Stimulated activated CD4-positive, alpha-beta T cell treated with anti-CD3 and anti-CD28 coated beads, Interleukin-12 subunit alpha, Interleukin-12 subunit beta, amount 100 ng/mL, for 4 hours (primary cell): ENCODE measurements at regions not wholly inside any gene's neighbourhood (a gene's known extent, or its start where the extent isn't known, plus 50 kb on each side); places are given as distances from the start of the nearest gene placed in this dataset.
"Not testable (repeated sequence)": the region's sequence is repeated elsewhere in the genome, so short reads cannot be mapped to it uniquely, and the experiment has no call there.

Source experiments
- DNase-seq: peaks from one replicate; pipeline ENCODE4 v3.0.0-alpha.2; 2020

DNA sequence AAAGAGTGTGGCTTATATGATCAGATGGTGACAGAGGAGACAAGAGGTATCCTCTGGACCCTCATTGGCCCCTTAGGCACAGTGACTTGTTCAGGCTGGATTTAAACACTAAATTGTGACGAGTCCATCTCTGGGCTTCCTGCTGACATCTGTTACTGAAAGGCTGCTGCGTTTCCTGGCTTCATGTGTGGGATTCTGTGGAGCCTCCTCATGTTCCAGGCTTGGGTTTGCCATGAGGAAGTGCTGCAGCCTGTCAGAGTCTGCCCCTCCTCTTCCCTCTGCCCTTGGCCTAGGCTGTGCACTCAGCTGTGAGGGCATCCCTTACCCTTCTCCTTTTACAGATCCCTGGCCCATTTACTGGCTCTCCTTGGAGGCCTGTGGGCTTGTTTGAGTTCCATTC lies 159.1 kb upstream of the TTC29 start:
- no peak for DNase-seq

DNA sequence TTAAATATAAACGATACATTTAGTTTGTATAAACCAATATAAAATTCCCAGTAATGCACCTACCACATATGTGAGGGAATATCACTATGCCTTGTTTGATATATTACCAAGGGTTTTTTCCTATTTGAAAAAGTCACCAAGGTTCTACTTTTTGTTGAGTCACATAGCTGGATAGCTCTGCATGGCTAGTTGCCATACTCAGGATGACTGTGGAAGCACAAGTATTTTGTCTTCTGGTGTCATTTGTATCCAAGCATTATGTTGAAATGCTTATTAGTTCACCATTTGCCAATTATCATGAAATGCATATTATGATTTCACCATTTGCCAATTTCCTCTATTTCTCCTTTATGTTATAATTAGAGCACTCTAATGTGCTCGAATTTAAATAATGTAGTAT lies 162.7 kb upstream of the TTC29 start:
- no peak for DNase-seq

DNA sequence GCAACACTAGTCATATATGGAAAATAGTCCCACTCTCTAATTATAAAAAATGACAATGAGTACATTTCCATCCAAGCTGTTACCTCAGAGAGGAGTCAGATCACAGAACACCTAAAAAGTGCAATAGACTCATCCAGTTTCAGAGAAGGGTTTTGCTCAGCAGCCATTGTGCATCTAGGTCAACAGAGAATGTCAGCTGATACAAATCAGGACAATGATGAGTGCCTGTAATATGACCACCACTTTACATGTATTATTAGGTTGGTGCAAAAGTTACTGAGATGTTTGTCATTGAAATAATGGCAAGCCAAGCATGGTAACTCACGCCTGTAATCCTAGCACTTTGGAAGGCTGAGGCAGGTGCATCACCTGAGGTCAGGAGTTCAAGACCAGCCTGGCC lies 164.1 kb upstream of the TTC29 start:
- DNase-seq = no peak

DNA sequence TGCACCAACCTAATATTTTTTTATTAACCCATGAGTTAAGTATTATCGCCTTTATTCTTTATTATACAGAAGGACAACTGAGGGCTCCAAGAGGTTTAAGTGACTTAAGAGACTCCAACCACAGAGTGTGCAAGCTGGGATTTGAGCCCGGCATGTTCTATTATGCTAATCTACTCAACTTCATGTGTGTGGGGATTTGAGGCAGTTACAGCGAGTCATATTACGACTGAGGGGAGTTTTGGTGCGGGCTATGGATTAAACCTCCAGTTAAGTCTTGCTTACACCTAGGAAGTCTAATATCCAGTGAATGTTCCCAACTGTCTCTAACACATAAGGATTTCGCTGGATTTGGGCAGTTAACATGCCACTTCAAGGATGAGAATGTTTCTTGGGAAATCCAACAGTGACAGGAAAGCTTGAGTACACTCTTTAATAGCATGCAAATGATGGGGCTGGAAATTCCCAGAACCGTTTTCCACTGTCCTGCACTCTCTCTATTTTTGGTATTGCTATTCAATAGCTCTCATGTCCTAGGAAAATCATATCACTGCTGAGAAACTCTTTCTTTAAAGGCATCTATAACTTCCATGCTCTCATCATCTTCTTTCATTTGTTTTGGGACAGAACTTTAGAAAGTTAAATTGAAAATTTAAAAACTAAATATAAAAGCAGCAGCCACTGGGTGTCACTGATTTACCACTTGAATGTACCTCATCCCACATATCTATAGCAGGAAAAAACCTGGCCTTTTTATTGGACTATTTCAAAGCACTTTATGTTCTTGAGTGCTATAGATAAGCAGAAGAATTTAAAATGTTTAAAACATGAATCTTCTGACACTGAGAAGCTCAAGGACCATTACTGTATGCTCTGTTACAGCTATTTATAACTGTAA lies 165.1 kb upstream of the TTC29 start:
- no peak for DNase-seq

DNA sequence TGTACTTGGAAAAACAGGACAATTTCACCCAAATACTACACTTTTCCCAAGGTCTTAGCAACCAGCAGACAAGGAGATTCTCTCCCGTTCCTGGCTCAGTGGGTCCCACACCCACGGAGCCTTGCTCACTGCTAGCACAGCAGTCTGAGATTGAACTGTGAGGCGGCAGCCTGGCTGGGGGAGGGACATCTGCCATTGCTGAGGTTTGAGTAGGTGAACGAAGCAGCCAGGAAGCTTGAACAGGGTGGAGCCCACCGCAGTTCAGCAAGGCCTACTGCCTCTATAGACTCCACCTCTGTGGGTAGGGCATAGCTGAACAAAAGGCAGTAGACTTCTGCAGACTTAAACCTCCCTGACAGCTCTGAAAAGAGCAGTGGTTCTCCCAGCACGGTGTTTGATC lies 166.5 kb upstream of the TTC29 start:
- not testable (repeated sequence) for DNase-seq

DNA sequence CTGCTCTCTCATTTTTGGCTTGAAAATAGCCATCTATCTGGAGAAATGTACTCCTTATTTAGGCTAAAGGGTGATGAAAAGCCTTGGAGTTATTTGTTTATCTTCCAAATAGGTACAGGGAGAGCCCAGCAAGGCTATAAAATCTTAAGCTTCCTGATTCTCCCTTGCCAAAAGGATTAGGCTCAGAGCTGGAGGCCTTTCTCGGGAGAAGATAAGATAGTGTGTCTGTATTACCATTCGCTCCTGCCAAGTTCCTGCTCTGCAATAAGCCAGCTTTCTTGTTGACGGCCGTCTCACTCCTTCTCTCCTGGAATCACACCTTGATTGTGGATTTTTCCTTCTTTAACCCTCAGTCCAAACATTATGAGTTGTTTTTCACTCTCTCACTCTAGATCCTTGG lies 171.8 kb upstream of the TTC29 start:
- no peak for DNase-seq

DNA sequence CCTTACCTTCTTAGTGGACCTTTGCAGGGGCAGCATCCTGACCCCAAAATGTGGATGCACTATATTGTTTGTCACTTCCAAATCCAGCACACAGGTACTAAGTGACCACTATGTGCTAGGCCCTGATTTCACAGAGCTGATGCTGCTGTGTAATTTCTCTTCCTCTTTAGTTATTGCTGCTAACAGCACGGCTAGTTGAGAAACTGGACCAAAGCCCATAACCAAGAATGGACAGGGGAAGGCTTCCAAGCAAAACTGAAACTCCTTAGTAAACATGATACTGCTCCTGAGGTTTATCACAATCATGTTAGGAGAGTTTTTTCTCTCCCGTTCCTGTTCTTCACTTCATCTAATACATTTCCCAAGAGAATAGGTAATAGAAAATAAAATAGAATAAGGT lies 172.9 kb upstream of the TTC29 start:
- no peak for DNase-seq

DNA sequence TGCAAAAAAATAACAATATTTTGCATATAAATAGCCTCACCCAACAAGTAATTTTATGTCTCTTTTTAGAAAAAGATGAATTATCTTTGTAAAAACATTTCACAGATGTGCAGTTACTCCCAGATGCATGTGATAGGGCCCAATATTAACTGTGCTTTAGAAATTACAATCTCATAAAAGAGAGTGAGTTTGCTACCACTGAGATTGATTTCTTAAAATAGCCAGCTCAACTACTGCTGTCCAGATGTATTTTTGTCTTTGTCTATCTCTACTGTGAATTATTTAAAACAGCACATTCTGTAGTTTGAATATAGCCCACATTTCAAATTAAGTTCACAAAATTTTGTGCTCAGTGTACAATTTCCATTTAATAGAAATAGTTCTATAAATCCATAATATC lies 177.0 kb upstream of the TTC29 start:
- DNase-seq = no peak

DNA sequence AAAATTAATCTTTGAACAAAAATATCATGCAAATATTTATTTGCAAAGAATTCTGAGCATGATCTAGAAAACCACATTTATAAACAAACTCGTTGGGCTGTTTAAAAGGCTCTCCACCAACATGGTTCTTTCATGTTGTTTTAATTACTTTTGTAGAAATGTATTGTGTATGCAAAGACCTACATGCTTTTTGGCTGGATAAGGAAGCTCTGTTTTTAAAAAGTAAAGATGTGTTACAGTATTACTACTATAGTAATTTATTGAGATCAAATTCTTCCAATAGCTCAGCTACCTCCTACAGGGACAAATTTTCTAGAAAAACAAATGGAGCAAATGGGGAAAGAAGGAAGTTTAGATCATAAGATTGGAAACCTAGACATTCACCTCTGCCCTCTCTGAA lies 177.5 kb upstream of the TTC29 start:
- no peak for DNase-seq

DNA sequence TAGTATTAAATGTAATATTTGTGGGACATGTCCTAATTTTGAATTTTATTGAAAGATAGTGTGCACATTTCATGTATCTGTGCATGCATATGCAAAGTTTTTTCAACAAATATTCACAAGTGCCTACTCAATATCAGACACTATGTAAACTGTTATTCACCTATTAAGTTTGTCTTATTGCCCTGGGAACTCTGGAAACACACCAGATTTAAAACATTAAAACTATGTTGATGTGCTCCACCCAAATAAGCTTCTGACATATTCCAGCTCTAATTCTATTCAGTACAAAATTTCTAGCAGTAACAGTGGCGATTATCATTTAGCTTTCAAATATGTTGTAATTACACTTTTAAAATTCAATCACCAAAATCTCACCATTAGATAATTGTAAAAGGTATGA lies 183.1 kb upstream of the TTC29 start:
- no peak for DNase-seq

DNA sequence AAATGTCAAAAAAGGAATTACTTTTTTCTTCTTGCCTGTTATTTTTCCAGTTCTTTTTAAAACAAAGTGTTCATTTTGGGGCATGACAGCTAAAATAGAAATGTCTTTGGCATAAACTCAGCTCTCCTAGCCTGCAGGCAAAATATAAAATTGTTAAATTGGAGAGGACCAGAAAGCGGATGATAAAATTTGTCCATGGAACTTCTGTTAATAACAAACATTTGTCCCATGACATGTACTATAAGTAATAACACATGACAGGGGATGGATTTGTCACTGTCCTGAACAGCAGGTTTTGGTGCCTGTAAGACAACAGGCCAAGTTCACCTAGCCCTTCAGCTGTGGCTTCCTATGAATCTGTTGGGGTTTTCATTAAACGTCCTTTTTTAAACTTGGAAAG lies 184.0 kb upstream of the TTC29 start:
- DNase-seq = no peak

DNA sequence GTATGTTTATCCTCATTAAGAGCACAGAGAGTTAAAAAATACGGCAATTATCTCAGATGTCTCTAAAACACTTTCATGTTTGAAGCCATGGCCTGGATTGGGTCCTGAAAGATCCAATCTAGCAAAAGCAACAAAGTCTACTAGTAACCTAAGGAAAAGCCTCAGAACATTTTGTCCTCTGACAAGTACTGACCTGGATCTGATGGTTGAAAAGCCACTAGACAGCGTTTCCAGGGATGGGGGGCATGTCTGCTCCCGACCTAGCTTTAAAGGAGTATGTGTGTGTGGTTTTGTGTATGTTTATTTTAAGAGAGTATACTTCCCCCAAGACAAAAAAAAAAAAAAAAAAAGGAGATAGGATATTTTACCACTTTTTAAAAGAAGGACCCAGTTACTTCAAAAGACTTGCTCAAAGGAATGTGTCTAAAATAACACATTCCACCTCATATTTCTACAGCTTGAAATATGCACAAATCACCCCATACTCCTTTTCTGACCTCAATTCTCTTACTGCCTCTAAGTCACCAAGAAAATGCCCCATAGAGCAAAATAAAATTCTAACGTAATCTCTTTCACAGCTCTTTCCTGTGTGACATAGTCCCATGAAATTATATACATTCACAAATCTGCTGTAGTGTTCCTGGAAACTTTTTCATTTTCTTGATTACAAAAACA lies 189.0 kb upstream of the TTC29 start:
- no peak for DNase-seq

DNA sequence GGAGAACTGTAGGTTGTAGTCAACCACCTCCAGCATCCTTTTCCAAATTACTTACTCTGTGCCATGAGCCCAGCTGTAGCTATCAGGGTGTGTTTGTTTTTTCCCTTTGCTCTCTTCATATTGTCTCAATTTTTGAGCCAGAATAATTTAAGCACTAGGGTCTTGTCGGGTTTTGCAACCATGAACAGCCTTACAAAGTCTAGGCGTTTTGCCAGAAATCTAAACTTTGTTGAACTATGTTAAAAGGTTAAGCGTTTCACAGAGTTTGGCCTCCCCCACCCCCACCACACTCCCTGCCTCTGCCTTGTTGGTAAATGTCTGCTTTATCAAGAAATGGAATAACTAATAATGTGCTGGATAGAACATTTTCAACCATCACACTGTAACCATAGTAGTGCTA lies 190.6 kb upstream of the TTC29 start:
- no peak for DNase-seq

DNA sequence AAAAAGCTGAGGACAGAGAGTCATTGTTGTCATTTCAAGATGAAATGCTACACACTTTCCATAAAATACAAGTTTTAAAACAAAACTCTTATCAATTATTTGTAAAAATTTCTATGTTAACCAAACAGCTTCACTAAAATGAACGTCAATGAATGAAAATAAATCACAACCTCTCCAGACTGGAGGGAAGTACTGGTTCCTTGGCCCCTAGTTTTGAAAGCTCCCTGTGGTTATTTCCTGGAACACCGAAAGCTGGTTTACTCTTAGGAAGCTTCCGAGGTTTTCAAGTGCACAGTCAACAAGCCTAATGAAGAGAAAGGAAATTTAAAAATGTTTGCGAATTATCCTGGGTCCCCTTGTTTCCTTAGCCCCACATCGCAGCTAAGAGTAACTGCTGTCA lies 191.1 kb upstream of the TTC29 start:
- DNase-seq = no peak

DNA sequence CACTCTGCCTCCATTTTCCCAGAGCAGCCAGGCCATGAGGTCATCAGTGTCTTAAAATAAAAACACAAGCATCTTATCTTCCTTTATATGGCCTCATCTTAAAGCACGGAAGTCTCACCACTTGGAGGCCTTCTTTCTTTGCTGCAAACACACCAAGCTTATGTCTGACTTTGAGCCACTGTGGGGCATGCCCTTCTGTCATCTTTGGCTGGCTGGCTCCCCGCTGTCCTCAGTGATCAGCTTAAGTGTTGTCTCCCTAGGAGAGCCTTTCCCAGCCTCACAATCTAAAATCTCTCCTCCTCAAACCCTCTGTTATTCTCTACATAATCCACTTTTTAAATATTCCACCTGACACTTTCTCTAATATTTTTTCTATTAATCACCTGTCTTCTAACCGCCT lies 191.6 kb upstream of the TTC29 start:
- no peak for DNase-seq

DNA sequence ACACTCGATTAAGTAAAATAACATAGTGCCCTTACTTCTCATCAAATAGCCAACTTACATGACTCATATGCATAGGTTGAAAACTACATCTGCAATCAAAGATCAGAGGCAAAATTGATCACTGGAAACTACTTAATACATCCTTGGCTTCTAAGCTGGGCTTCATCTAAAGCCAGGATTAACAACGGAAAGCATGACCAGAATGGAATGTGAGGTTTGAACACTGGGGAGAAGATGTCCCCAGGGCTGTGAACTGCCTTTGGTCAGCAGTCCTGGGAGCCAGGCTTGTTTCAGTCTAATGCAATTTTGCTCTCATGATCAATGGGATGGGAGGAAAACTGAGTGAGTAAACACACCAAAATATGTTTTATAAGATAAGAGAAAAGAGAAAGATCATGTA lies 192.5 kb upstream of the TTC29 start:
- no peak for DNase-seq

DNA sequence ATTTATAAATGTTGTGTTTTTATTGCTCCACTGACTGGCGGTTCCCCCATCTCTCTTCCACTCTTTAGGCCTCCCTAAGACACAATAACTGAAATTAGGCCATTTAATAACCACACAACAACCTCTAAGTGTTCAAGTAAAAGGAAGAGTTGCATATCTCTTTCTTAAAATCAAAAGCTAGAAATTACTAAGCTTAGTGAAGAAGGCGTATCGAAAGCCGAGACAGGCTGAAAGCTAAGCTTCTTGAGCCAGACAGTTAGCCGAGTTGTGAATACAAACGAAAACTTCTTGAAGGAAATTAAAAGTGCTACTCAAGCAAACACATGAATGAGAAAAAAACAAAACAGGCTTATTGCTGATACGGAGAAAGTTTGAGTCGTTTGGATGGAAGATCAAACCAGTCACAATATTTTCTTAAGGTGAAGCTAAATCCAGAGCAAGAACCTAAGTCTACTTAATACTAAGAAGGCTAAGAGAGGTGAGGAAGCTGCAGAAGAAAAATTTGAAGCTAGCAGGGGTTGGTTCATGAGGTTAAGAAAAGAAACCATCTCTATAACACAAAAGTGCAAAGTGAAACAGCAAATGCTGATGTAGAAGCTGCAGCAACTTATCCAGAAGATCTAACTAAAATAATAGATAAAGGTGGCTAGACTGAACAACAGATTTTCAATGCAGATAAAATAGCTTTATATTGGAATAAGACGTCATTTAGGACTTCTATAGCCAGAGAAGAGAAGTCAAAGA lies 194.0 kb upstream of the TTC29 start:
- DNase-seq = no peak

DNA sequence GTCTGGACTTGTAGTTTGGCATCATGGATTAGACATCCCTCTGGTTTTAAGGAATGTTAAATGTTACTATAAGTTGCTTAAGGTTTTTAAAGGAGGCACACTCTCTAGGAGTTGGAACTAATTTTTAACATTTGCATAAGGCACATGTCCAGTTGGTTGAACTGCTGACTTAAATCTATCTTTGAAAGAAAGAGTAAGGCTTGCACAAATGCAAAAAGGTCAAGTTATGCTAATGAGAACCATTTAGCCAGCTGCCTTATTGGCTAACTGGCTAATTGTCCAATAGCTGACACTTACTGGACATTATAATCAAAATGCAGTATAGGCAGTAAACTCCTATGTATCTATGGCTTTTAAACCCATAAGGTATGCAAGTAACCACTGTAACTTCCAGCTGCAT lies 206.1 kb upstream of the TTC29 start:
- DNase-seq = no peak

DNA sequence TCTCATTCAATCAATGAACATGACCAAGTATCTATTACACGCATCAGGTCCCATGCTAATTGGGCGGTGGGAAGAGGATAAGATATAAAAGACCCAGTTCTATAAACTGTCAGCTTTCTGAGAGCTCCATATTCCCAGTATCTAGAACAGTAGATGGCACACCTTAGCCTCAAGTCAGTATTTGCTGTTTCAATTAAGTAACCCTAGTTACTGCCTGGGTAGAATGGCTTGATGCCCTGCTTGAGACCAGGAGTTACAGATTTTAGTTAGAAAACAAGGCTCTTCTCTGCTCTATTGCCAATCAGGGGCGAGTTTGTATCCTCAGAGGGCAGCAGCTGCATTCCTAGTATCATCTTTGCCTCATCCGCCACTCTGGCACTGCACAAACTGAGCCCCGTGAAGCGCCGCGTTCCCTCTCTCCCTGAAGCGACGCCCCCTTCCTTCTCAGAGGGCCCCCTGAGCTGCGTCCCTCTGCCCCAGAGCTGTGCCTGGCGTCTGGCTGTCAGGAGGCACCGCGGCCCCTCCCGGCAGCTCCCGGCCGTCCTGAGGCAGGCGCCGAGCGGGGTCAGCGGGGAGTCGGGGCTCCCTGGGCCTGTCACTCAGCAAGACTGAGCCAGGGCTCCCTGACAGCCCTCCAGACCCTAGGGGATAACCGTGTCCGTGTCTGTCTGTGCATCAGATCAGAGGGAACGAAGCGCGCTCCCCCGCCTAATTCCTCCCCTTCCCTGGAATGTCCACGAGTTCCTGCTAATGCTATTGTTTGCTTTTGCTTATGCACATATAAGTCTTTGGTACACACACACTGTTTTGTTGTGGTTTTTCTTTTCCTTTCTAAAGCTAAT lies 212.4 kb upstream of the TTC29 start:
- DNase-seq = no peak

DNA sequence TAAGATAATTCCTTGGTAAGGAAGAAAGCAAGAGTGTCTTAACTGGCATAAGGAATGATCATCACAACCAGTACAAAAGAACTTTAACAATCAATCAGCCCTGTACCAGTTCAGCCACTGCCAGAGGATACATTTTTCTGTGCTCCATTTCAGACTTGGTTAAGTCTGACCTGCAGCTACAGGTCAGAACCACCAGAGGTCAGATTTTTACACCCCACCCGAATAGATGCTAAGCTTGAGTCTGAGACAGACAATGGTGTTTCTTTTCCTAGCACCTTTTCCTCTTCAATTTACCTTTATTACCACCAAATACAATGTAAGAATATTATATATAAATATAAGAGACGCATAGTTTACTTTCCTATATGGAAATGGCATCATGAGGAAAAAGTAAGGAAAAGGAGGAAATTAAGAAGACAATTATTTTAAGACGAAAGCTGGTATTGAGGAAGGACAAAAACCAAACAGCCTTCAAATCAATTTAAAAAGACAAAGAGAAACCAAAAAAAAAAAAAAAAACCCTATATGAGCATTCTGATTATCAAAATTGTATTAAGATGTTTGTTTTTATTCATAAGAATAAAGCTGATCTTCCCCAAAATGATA lies 215.3 kb upstream of the TTC29 start:
- no peak for DNase-seq

DNA sequence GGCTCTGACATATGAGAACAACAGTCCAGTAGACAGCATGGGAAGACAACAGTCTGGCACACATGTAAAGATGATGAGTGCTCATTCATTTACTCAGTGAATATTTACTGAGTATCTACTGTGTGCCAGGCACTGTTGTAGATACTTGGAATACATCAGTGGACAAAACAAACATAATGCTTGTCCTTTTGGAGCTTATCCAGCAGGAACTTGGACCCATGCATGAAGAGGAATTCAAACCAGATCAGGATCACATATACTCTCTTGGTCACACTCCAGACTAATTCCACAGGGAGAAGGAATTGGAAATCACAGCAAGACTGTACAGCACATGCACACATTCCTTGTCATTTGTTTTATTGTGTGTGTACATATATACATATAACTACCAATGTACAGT lies 217.6 kb upstream of the TTC29 start:
- no peak for DNase-seq

DNA sequence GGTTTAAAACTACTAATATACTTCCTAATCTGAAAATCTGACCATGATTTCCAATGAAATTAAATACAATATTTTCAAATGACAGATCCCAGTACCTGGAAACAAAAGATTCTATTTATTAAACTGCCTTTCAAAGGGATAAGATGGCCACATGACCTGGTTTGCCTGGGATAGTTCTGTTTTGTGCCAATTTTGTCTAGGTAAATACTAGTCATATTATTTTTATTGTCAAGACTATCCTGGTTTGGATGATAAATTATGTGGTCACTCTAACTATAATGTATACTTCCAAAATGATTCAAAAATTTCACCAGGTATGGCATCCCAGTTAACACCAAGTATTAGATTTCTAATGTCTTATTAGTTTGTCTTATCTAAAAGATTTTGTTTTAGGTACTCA lies 222.5 kb upstream of the TTC29 start:
- not testable (repeated sequence) for DNase-seq

DNA sequence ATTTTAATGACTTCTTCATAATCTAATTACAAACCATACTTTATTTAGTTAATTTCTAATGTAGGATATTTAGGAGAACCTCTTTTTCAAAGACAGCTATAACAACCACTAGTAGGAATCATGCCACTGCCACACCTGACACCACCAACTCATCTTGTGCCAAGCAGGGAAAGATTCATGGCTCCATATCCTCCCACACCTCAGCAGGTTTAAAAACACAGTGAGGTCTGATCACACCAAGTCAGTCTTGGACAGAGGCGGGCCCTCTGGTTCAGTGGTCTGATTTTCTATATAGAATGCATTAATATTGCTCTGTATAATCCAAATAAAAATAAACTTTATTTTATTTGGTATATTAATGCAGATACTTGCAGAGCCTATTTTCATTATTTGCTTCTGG lies 227.7 kb upstream of the TTC29 start:
- DNase-seq = no peak
